ENCODE measurements at regions not wholly inside any gene's neighbourhood (a gene's known extent, or its start where the extent isn't known, plus 50 kb on each side); places are given as distances from the start of the nearest gene placed in this dataset.

- TF ChIP-seq CTCF (IDR thresholded peaks at IDR 0.05; ENCODE audit: low read length) = no peak
- no peak for TF ChIP-seq EZH2 (IDR thresholded peaks at IDR 0.05; ENCODE audit: borderline replicate concordance, low read length)
Measured at GRCh38 chr18:41244591-41245037, 710.4 kb upstream of the PIK3C3 start.
